ENCODE measurements at regions not wholly inside any gene's neighbourhood (a gene's known extent, or its start where the extent isn't known, plus 50 kb on each side); places are given as distances from the start of the nearest gene placed in this dataset.
A peak's percentile ranks its signal among the peaks of the same experiment; 100 is the strongest.

- peak; percentile 18 for DNase-seq (ENCODE audit: low read depth)
- Histone ChIP-seq H3K27me3 (ENCODE audit: control insufficient read depth, insufficient read depth, low read length) (no peaks in the 10 kb centered on the region), H3K36me3 (ENCODE audit: control insufficient read depth, insufficient read depth, low read length) (no peaks in the 10 kb centered on the region), H3K4me3 (ENCODE audit: low read depth, low read length) (no peak overlapping the region)
- no peak for TF ChIP-seq CTCF (IDR thresholded peaks at IDR 0.05; ENCODE audit: insufficient read depth, low read length, poor library complexity, severe bottlenecking)
Observed at GRCh38 chr15:62503451-62503850, 338.4 kb upstream of the C2CD4B start.

GRCh38 chr15:62505762-62506161 lies 340.7 kb upstream of the C2CD4B start:
- Histone ChIP-seq H3K4me3 (ENCODE audit: low read depth, low read length) (no peak overlapping the region), H3K27me3 (ENCODE audit: control insufficient read depth, insufficient read depth, low read length) (no peaks in the 10 kb centered on the region), H3K36me3 (ENCODE audit: control insufficient read depth, insufficient read depth, low read length) (no peaks in the 10 kb centered on the region)
- DNase-seq (ENCODE audit: low read depth) = no peak
- TF ChIP-seq CTCF (IDR thresholded peaks at IDR 0.05; ENCODE audit: insufficient read depth, low read length, poor library complexity, severe bottlenecking) = no peak

- Histone ChIP-seq H3K36me3 (ENCODE audit: control insufficient read depth, insufficient read depth, low read length) (no peaks in the 10 kb centered on the region), H3K4me3 (ENCODE audit: low read depth, low read length) (no peak overlapping the region), H3K27me3 (ENCODE audit: control insufficient read depth, insufficient read depth, low read length) (no peaks in the 10 kb centered on the region)
- TF ChIP-seq CTCF (IDR thresholded peaks at IDR 0.05; ENCODE audit: insufficient read depth, low read length, poor library complexity, severe bottlenecking) = no peak
- DNase-seq (ENCODE audit: low read depth) = no peak
Observed at GRCh38 chr15:62506217-62506805, 341.2 kb upstream of the C2CD4B start.

- H3K36me3 ChIP-seq (ENCODE audit: control insufficient read depth, insufficient read depth, low read length) = no peaks in the 10 kb centered on the region
- no peaks in the 10 kb centered on the region for H3K27me3 ChIP-seq (ENCODE audit: control insufficient read depth, insufficient read depth, low read length)
- H3K4me3 ChIP-seq (ENCODE audit: low read depth, low read length) = no peak overlapping the region
- TF ChIP-seq CTCF (IDR thresholded peaks at IDR 0.05; ENCODE audit: insufficient read depth, low read length, poor library complexity, severe bottlenecking) = no peak
- no peak for DNase-seq (ENCODE audit: low read depth)
Observed at GRCh38 chr15:62509395-62509958, 344.4 kb upstream of the C2CD4B start.

DNA sequence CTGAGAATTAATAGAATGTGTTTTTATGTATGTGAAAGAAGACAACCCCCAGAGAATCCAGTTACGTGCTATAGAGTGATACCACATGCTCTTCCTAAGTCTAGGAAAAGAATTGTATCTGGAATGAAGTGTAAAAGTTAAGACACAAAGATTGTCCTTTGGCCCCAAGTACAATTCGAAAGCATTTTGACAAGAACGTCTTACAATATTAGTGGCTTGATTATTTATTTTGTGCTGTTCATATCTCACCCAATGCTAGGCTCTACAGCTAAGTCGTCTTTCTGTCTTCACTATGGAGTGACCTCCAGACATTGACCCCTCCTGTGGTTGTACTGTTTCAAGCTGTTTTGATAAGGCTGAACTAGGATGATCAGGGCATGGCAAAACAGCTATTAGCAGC lies 345.7 kb upstream of the C2CD4B start:
- TF ChIP-seq CTCF (IDR thresholded peaks at IDR 0.05; ENCODE audit: insufficient read depth, low read length, poor library complexity, severe bottlenecking) = no peak
- DNase-seq (ENCODE audit: low read depth) = no peak
- Histone ChIP-seq H3K27me3 (ENCODE audit: control insufficient read depth, insufficient read depth, low read length) (no peaks in the 10 kb centered on the region), H3K4me3 (ENCODE audit: low read depth, low read length) (no peak overlapping the region), H3K36me3 (ENCODE audit: control insufficient read depth, insufficient read depth, low read length) (no peaks in the 10 kb centered on the region)

DNA sequence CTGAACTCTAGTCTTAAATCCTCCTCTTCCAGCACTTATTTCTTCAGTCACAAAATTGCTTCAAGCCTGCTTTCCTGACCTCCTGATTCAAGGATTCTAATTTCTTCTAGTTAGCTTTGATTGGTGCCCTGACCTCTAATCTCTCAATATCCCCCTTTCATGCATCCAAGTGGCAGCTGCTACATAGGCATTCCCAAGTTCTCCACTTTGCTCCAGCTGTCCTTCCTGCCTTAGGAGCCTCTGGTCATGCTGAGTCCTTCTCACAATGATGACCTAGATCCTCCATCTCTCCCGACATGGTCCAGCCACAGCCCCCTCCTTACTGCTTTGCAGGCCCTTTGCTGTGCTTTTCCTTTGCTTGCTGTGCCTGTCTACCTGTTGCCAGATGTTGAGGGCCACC lies 347.8 kb upstream of the C2CD4B start:
- Histone ChIP-seq H3K36me3 (ENCODE audit: control insufficient read depth, insufficient read depth, low read length) (no peaks in the 10 kb centered on the region), H3K4me3 (ENCODE audit: low read depth, low read length) (no peak overlapping the region), H3K27me3 (ENCODE audit: control insufficient read depth, insufficient read depth, low read length) (no peaks in the 10 kb centered on the region)
- no peak for DNase-seq (ENCODE audit: low read depth)
- TF ChIP-seq CTCF (IDR thresholded peaks at IDR 0.05; ENCODE audit: insufficient read depth, low read length, poor library complexity, severe bottlenecking) = no peak

All from kidney epithelial cell (primary cell).